ENCODE measurements at regions not wholly inside any gene's neighbourhood (a gene's known extent, or its start where the extent isn't known, plus 50 kb on each side); places are given as distances from the start of the nearest gene placed in this dataset.
"Not testable (repeated sequence)": the region's sequence is repeated elsewhere in the genome, so short reads cannot be mapped to it uniquely, and the experiment has no call there.

DNA sequence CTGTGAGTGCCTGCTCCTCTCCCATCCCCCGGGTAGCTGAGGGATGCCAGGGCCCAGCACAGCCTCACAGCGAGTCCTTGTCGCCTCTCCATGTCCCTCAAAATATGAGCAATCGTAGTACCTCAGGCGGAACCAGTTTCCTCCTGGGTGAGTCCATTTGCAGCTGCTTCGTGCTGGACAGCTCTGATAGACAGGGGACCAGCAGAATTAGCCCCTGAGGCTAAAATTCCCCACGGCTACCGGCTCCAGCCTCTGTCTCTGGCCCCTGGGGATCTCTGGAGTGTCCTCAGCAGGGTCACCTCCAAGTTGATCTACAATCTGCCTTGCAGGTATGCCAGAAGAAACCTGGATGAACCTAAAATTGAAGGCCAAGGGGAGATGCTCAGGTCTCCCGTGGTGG is 115.8 kb upstream of the FBXL7 start:
- no peak for DNase-seq (ENCODE audit: low read depth in 2 of 2)

- DNase-seq (ENCODE audit: low read depth in 2 of 2): no peak
Measured at GRCh38 chr5:15383469-15383868, 116.5 kb upstream of the FBXL7 start.

DNA sequence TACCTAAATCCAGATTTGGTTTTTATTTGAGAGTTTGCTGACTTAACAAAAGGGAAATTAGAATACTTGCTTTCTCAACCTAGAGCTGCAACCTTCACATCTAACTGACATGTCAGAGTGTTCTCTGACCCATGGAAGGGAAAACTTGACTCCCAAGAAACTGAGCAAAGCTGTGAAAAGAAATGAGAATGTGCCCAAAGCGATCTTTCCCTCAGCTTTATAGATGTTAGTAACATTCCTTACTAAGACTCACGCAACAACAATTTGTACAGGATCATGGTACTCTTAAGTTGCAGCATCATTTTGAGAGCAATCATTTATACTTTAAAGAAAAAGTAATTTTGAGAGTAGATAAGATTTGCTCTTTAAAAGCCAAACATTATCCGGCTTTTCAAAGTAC is 117.0 kb upstream of the FBXL7 start:
- DNase-seq (ENCODE audit: low read depth in 2 of 2): no peak

GRCh38 chr5:15377573-15378340 is 122.2 kb upstream of the FBXL7 start:
- DNase-seq (ENCODE audit: low read depth in 2 of 2): no peak

GRCh38 chr5:15376803-15377202 is 123.2 kb upstream of the FBXL7 start:
- DNase-seq (ENCODE audit: low read depth in 2 of 2): no peak

DNA sequence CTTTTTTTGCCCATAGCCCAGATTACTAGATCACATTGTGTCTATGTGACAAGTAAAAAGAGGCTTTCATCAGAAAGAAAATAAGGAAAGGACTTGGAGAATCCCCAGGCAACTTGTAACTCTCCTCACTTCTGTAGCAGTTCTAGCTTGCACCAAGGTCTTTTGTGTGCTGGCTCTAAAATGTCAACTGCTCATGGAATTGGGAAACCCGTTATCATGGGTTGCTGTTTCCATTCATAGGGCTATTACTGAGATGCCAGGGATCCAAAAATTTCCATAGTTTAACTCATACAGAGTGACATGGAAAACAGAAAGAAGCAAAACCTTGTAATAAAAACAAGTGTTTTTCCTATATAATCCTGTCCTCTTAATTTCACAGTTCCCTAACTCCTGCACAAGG is 123.9 kb upstream of the FBXL7 start:
- DNase-seq (ENCODE audit: low read depth in 2 of 2): no peak

- no peak for DNase-seq (ENCODE audit: low read depth in 2 of 2)
Measured at GRCh38 chr5:15375559-15375958, 124.4 kb upstream of the FBXL7 start.

DNA sequence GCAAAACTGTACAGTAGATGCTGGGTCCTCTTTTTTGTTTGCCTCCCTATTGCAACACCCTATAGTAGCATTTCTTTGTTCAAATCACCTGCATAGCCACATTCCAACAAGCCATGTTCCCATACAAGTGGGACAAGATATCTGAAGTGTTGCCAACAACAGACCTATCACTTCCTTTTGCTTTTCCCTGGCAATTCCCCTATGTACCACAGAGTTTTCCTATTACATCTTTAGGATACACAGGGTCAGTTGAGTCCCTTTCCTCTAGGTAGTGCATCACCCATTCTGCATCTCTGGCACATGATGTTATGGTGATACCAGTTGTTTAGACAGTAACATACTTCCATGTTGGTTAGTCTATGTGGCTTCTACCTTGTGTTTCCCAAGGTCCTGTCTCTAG is 125.1 kb upstream of the FBXL7 start:
- no peak for DNase-seq (ENCODE audit: low read depth in 2 of 2)

DNA sequence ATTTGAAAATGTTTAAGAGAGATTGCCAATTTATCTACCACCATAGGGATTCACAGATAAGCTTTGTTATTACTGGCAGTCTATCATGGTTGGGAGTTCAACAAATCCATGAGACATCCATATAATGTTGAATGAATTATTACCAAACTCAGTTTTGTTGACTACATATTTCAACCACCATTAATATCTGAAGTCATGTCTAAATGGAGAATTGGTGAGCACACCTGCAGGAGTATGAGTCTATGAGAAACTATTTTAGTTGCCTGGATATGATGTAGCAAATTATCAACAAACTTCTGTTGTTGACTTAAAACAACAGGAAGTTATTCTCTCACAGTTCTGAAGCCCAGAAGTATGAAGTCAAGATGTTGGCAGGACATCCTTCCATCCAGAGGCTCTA is 126.8 kb upstream of the FBXL7 start:
- DNase-seq (ENCODE audit: low read depth in 2 of 2): no peak

DNA sequence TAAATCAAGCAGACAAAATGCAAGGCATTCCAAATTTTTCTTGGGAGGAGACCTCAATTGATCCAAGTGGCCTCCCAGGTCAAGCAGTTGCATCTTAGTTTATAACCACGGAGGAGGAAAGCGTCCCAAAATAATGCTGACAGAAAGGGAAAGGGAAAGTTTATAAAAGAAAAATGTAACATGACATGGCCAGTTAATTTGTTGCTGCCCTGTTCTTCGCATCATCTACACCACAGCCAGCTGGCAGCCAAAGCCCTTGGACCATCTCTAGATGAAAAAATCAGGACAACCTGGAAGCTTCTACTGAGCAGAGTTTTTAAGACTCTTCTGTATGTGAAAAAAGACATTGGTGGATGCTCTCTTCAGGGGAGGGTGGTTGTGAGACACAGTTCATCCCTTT is 128.8 kb upstream of the FBXL7 start:
- no peak for DNase-seq (ENCODE audit: low read depth in 2 of 2)

DNA sequence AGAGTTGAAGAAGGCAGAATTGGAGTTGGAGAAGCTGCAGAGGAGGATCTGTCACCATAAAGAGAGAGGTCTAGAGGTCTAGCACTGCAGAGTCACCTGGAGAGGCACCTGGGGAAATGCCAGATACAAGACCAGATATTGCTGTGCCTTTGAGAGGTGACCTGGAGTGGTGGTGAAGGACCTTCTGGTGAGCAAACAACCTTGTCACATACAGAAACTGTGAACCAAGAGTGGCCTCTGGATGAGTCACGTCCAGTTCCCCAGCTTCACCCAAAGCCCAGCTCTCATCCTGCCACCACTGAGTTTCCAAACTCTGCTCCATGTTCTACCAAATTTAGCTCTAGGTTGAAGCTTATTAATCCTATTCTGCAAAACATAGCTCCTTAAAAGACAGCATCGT is 131.1 kb upstream of the FBXL7 start:
- no peak for DNase-seq (ENCODE audit: low read depth in 2 of 2)

DNA sequence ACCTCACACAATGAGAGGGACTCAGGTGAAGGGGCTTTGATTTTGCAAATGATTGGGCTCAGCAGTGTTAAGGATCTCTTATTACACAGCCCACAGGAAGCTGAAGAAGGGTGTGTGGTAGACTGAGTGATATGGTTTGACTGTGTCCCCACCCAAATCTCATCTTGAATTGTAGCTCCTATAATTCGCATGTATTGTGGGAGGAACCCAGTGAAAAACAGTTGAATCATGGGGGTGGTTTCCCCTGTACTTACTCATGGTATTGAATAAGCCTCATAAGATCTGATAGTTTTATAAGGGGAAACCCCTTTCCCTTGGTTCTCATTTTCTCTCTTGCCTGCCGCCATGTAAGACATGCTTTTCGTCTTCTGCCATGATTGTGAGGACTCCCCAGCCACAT is 132.5 kb upstream of the FBXL7 start:
- DNase-seq (ENCODE audit: low read depth in 2 of 2): no peak

- DNase-seq (ENCODE audit: low read depth in 2 of 2): no peak
Measured at GRCh38 chr5:15366676-15367391, 133.1 kb upstream of the FBXL7 start.

DNA sequence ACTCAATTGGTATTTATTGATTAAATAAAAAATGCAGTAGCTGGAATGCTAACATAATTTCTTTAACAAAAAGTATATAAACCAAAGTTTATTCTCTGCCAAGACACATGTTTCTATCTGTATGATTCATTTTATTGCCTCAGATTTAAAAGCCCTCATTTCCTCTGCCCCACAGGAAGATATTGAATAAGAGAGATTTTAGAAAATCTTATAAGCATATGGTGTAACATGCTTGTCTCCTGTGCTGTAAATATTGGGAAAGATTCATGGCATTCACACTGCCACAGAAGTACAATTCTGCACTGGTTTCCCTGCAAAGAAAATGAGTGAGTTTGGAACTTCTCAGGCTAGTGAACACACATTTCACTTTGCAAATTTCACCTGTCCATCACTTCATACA is 134.9 kb upstream of the FBXL7 start:
- DNase-seq (ENCODE audit: low read depth in 2 of 2): no peak

DNA sequence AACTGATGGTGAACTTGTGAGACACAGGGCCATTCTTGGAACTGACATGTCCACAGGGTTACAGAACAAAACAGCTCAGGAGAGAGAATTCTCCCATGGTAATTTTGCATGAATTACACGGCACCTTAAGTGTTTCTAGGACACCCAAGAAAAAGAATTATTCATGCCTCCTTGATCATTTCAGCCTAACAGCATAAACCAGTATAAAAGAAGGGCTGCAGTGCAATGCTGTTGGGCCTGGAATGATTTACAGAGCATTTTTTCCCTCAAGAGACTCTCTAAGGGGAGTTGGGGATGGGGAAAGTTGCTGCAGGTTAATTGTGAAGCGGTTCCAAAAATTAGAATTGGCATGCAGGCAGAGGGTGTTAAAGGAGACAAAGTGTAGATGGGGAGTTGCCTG is 136.4 kb upstream of the FBXL7 start:
- no peak for DNase-seq (ENCODE audit: low read depth in 2 of 2)

- DNase-seq (ENCODE audit: low read depth in 2 of 2): not testable (repeated sequence)
Measured at GRCh38 chr5:15357092-15357453, 142.9 kb upstream of the FBXL7 start.

GRCh38 chr5:15356308-15357091 is 143.5 kb upstream of the FBXL7 start:
- DNase-seq (ENCODE audit: low read depth in 2 of 2): not testable (repeated sequence)

DNA sequence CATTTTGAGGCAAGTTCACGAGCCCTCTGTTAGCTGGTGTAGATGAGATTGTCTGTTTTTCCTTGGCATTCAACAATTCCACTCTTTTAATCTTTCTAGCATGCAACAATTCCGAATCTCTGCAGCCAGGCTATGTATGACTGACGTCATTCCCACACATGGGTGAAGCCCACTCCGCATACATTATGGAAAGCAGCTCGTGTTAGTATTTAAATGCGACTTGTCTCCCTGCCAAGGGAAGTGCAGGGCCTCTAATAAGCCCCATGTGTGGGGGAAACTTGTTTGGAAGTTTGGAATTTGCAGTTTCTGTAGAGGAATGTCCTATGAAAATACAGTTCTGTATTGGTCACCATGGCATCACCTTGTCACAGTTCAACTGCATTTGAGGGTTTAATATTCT is 146.0 kb upstream of the FBXL7 start:
- DNase-seq (ENCODE audit: low read depth in 2 of 2): no peak

- no peak for DNase-seq (ENCODE audit: low read depth in 2 of 2)
Measured at GRCh38 chr5:15353086-15353645, 146.8 kb upstream of the FBXL7 start.

DNA sequence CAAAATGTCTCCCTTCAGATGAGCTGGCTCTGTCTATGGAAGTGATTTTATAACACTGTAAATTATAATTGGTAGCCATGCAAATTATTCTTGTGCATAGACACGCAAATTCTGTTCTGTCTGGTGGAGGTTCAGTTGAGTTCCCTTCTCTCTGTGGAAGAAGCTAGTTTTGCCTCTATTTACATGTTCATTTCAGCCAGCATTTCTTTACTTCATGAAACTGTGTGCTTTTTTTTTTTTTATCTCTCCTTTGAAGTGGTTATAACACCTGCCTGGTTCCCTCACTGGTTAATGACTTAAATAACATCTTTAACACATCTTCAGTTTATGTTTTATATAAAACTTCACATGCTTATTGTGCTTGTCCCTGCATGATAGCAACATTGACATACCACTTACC is 149.4 kb upstream of the FBXL7 start:
- no peak for DNase-seq (ENCODE audit: low read depth in 2 of 2)

GRCh38 chr5:15346738-15347137 is 153.2 kb upstream of the FBXL7 start:
- no peak for DNase-seq (ENCODE audit: low read depth in 2 of 2)

- DNase-seq (ENCODE audit: low read depth in 2 of 2): no peak
Measured at GRCh38 chr5:15344954-15345353, 155.0 kb upstream of the FBXL7 start.

GRCh38 chr5:15338546-15338945 is 161.4 kb upstream of the FBXL7 start:
- DNase-seq (ENCODE audit: low read depth in 2 of 2): no peak
